Lower leg skin (tissue), 4 donors: ENCODE measurements at regions not wholly inside any gene's neighbourhood (a gene's known extent, or its start where the extent isn't known, plus 50 kb on each side); places are given as distances from the start of the nearest gene placed in this dataset.

ENCODE experiments used
- DNase-seq, 2 donors: peaks; one replicate each; pipeline ENCODE4 v3.0.0-alpha.2; 2019; ENCODE audit warnings: low spot score in 2 of 2
- H3K4me3 ChIP-seq: fragments of 200-600 bp; sonication (generic); 2 replicates; pipeline ENCODE4 v1.5.1; 2017; ENCODE audit warnings: mild to moderate bottlenecking, low read depth; ENCODE audit not compliant: poor library complexity, severe bottlenecking
- CTCF ChIP-seq, 3 donors: fragments of 450-650 bp; IDR thresholded peaks; one replicate each; pipeline ENCODE4 v1.5.1; 2016; ENCODE audit warnings: antibody characterized with exemption in 3 of 3, mild to moderate bottlenecking in 3 of 3, moderate library complexity in 2 of 3
- POLR2A ChIP-seq, 2 donors: fragments of 450-650 bp; IDR thresholded peaks; one replicate each; pipeline ENCODE4 v1.6.1; 2016 to 2017; ENCODE audit warnings: antibody characterized with exemption in 2 of 2, mild to moderate bottlenecking in 1 of 2, moderate library complexity in 1 of 2
- WGBS, 2 donors: methylation state at CpG; one replicate each; pipeline ENCODE4 v1.1.5; 2018; 5-methylcytosine and 5-hydroxymethylcytosine counted together
- intact Hi-C: fragments of 100-400 bp; cut with DNase I; formaldehyde crosslinking; loops from one replicate; pipeline ENCODE4 v1.15.0; 2023; ENCODE audit warnings: low total_unique reads

DNA sequence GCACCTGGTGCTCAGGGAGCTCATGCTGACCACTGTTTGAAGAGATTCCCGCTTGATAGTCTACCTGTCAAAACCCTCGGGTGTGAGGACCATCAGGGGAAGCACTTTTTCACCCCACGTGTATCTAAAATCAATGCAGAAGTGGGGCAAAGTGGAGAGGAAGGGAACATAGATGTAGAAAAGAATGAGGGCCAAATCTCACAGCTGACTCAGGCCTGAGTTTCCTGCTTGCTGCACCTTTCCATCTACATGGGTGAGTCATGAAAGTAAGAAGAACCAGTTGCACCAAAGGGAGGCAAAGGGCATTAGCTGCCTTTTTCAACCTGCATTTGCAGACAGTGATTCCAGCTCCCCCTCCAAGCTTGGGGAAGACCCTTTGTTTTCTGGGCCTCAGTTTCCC, 100.2 kb upstream of the MYCN start:
- H3K4me3 ChIP-seq: no peak overlapping the region
- intact Hi-C loops: no loop called here
- no peak for TF ChIP-seq POLR2A (IDR thresholded peaks at IDR 0.05)
- TF ChIP-seq CTCF (IDR thresholded peaks at IDR 0.05): no peak
- 83 to 85% methylated on average over 3 of the region's 3 CpGs for WGBS, 2 donors
- peak in 1 of 2 donors; percentile 32 for DNase-seq

DNA sequence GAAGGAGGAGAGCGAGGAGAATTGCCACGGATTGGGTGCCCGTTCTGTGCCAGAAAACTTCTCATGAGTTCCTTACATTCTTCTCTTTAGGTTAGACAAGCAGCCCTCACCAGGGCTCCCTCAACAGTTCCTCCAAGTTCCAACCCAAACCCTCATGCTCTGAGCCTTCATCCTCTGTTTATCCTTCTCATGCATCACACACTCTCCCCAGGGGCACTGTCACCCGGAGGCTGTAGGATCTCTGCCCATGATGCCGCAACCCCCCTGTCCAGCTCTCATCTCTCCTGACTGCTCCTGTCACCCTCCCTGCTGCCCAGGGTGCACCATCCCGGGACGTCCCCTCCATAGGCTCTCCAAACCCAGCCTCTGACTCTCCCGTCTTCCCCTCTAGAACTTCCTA, 99.4 kb upstream of the MYCN start:
- TF ChIP-seq POLR2A (IDR thresholded peaks at IDR 0.05) (no peak), CTCF (IDR thresholded peaks at IDR 0.05) (no peak)
- DNase-seq: peak in 1 of 2 donors; percentile 74

GRCh38 chr2:15841776-15842560, 98.4 kb upstream of the MYCN start:
- H3K4me3 ChIP-seq: no peak overlapping the region
- WGBS, 2 donors: 63 to 71% methylated on average over 12 of the region's 12 CpGs
- intact Hi-C loops: no loop called here
- TF ChIP-seq CTCF (IDR thresholded peaks at IDR 0.05): no peak
- no peak for TF ChIP-seq POLR2A (IDR thresholded peaks at IDR 0.05)
- DNase-seq: peak in 1 of 2 donors; percentile 74

More for the DNA sequence above, 99.4 kb upstream of the MYCN start:
- intact Hi-C loops: no loop called here
- no peak overlapping the region for H3K4me3 ChIP-seq
- 86 to 94% methylated on average over 8 of the region's 8 CpGs for WGBS, 2 donors

DNA sequence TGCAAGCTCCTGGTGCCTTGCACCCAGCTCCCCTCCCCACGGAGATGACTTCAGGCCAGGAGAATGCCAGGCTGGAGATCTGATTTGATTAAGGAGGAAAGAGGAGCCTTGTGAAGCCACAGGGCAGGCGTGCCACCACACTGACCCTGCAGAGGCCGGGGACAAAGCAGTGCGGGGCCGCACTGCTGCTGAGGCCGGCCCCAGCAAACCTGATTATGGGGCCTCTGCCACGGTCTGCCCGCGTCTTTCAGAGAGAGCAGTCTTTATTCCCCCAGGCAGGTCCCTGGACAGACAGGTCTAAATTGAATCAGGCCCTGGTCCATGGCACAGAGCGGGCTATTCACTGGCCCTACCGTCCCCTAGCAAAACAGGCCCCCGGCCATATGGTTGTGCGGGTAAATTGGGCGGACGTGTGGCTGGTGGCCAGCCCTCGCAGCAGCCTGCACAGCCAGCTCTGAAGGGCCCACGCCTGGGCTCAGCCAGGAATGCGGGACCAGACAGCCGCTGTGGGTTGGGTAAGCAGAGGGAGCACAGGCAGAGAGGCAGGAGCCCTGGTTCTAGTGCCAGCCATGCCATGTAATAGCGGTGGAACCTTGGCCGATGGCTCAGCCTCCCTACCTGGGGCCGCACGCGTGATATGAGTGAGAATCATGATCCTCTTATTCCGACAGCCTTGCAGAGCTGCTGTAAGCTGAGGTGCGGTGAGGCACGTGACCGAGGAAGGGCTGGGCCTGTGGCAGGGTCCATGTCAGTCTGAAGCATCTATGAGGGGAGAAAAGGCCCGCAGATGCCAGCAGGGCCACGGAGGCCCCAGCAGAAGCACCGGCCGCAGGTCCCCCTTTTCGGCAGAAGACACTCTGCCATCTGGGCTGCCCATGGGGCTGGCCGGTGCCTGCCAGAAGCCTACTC, 97.3 kb upstream of the MYCN start:
- peak in 1 of 2 donors; percentile 61 for DNase-seq
- intact Hi-C loops: no loop called here
- 87 to 91% methylated on average over 34 of the region's 34 CpGs for WGBS, 2 donors
- H3K4me3 ChIP-seq: no peak overlapping the region
- TF ChIP-seq CTCF (IDR thresholded peaks at IDR 0.05): no peak
- no peak for TF ChIP-seq POLR2A (IDR thresholded peaks at IDR 0.05)

DNA sequence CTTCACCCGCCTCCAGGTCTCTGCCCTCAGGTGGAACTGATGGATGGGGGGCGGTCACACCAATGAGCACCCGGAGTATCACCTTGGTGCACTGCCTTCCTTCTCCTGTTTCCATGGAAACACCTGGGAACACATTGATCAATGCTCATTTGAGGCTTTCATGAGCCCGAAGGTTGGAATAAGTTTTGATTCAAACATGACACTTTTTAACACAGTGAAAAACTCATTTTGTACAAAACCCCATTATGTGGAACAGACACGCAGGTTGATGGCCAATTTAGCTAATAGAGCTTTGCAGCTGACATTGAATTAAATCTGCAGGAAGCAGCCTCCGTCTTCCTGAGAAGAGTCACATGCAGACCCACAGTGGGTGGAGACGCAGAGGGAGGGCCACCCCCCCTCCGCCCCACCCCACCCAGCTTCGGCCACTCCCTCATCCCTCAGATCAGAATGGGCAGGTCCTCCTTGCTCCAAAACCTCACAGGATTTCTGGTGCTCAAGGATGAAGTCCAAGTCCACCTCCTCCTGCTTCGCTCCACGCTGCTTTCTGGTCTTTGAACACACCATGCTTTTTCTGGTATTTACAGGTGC, 96.0 kb upstream of the MYCN start:
- 51 to 57% methylated on average over 10 to 11 of the region's 11 CpGs for WGBS, 2 donors
- H3K4me3 ChIP-seq: no peak overlapping the region
- peak in 1 of 2 donors; percentile 69 for DNase-seq

More for the DNA sequence above, 96.0 kb upstream of the MYCN start:
- intact Hi-C loops: no loop called here
- TF ChIP-seq POLR2A (IDR thresholded peaks at IDR 0.05) (no peak), CTCF (IDR thresholded peaks at IDR 0.05) (no peak)
